ENCODE measurements at regions not wholly inside any gene's neighbourhood (a gene's known extent, or its start where the extent isn't known, plus 50 kb on each side); places are given as distances from the start of the nearest gene placed in this dataset.
"Not testable (repeated sequence)": the region's sequence is repeated elsewhere in the genome, so short reads cannot be mapped to it uniquely, and the experiment has no call there.

- H3K4me3 ChIP-seq (ENCODE audit: low read depth, low read length) = no peak overlapping the region
- TF ChIP-seq, protein P1, sequence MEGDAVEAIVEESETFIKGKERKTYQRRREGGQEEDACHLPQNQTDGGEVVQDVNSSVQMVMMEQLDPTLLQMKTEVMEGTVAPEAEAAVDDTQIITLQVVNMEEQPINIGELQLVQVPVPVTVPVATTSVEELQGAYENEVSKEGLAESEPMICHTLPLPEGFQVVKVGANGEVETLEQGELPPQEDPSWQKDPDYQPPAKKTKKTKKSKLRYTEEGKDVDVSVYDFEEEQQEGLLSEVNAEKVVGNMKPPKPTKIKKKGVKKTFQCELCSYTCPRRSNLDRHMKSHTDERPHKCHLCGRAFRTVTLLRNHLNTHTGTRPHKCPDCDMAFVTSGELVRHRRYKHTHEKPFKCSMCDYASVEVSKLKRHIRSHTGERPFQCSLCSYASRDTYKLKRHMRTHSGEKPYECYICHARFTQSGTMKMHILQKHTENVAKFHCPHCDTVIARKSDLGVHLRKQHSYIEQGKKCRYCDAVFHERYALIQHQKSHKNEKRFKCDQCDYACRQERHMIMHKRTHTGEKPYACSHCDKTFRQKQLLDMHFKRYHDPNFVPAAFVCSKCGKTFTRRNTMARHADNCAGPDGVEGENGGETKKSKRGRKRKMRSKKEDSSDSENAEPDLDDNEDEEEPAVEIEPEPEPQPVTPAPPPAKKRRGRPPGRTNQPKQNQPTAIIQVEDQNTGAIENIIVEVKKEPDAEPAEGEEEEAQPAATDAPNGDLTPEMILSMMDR (IDR thresholded peaks at IDR 0.05; ENCODE audit: low read depth, low read length, missing control alignments) = no peak
- DNase-seq (ENCODE audit: low read depth) = no peak
Observed at GRCh38 chr6:11458509-11458908, 79.0 kb upstream of the TMEM170B start.

DNA sequence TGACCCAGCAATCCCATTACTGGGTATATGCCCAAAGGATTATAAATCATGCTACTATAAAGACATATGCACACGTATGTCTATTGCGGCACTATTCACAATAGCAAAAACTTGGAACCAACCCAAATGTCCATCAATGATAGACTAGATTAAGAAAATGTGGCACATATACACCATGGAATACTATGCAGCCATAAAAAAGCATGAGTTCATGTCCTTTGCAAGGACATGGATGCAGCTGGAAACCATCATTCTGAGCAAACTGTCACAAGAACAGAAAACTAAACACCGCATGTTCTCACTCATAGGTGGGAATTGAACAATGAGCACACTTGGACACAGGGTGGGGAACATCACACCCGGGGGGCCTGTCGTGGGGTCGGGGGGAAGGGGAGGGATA, 80.1 kb upstream of the TMEM170B start:
- H3K4me3 ChIP-seq (ENCODE audit: low read depth, low read length); DNase-seq (ENCODE audit: low read depth): not testable (repeated sequence)

DNA sequence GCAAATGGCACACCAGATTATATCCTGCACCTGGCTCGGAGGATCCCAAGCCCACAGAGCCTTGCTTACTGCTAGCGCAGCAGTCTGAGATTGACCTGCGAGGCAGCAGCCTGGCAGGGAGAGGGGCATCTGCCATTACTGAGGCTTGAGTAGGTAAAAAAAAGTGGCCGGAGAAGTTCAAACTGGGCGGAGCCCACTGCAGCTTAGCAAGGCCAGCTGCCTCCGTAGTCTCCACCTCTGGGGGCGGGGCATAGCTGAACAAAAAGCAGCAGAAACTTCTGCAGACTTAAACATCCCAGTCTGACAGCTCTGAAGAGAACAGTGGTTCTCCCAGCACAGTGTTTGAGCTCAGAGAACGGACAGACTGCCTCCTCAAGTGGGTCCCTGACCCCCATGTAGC, 85.4 kb upstream of the TMEM170B start:
- not testable (repeated sequence) for H3K4me3 ChIP-seq (ENCODE audit: low read depth, low read length); DNase-seq (ENCODE audit: low read depth)

DNA sequence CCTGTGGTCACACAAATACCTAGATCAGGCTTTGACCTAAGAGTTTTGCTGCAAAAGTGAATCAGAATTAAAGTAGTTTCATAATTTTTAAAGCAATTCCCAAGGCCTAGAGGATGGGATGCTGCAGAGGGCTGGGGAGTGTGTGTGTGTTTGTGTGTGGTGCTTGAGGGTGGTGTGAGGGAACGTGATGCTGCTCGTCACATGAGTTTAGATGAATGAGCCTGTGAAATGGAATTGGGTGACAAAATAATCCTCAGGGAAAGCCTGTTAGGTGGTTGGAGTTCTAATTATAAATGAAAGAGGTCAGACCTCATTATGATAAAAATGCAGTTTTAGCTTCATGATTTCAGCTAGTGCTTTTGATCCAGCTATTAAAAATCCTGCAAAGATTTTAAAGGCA, 87.5 kb upstream of the TMEM170B start:
- H3K4me3 ChIP-seq (ENCODE audit: low read depth, low read length) = no peak overlapping the region
- no peak for DNase-seq (ENCODE audit: low read depth)
- TF ChIP-seq, protein P1 (IDR thresholded peaks at IDR 0.05; ENCODE audit: low read depth, low read length, missing control alignments) = no peak

GRCh38 chr6:11449408-11449807, 88.1 kb upstream of the TMEM170B start:
- DNase-seq (ENCODE audit: low read depth) = no peak
- TF ChIP-seq, protein P1 (IDR thresholded peaks at IDR 0.05; ENCODE audit: low read depth, low read length, missing control alignments) = no peak
- H3K4me3 ChIP-seq (ENCODE audit: low read depth, low read length) = no peak overlapping the region

- TF ChIP-seq, protein P1 (IDR thresholded peaks at IDR 0.05; ENCODE audit: low read depth, low read length, missing control alignments) = no peak
- no peak overlapping the region for H3K4me3 ChIP-seq (ENCODE audit: low read depth, low read length)
- DNase-seq (ENCODE audit: low read depth) = no peak
Observed at GRCh38 chr6:11448038-11448437, 89.5 kb upstream of the TMEM170B start.

GRCh38 chr6:11447265-11447664, 90.3 kb upstream of the TMEM170B start:
- no peak overlapping the region for H3K4me3 ChIP-seq (ENCODE audit: low read depth, low read length)
- no peak for DNase-seq (ENCODE audit: low read depth)
- TF ChIP-seq, protein P1 (IDR thresholded peaks at IDR 0.05; ENCODE audit: low read depth, low read length, missing control alignments) = no peak

DNA sequence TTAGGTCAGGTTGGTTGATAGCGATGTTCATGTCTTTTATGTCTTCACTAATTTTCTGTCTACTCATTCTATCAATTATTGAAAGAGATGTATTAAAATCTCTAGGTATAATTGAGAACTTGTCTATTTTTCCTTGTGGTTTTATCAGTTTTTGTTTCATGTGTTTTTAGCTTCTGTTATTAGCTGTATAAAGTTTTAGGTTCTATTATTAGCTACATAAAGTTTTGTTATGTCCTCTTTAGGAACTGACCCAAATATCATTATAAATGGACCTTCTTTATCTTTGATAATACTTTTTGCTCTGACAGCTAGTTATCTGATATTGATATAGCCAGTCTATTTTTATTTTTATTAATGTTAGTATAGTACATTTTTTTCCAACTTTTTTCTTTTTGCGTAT, 92.4 kb upstream of the TMEM170B start:
- TF ChIP-seq, protein P1 (IDR thresholded peaks at IDR 0.05; ENCODE audit: low read depth, low read length, missing control alignments) = no peak
- no peak overlapping the region for H3K4me3 ChIP-seq (ENCODE audit: low read depth, low read length)
- DNase-seq (ENCODE audit: low read depth) = no peak

- not testable (repeated sequence) for DNase-seq (ENCODE audit: low read depth)
Observed at GRCh38 chr6:11443125-11443524, 94.4 kb upstream of the TMEM170B start.

More at GRCh38 chr6:11443125-11443524, 94.4 kb upstream of the TMEM170B start:
- H3K4me3 ChIP-seq (ENCODE audit: low read depth, low read length) = not testable (repeated sequence)

Measured in GM12864 (cell line).